Naive B cell (primary cell): ENCODE measurements at regions not wholly inside any gene's neighbourhood (a gene's known extent, or its start where the extent isn't known, plus 50 kb on each side); places are given as distances from the start of the nearest gene placed in this dataset.

ENCODE experiments used
- ATAC-seq, 2 donors: fragments of 150-1000 bp; cut with Tn5 transposase; 2 replicates each; pipeline ENCODE4 v1.10.0; 2021; ENCODE audit warnings: low read depth in 2 of 2, mild to moderate bottlenecking in 2 of 2, moderate library complexity in 2 of 2
- DNase-seq: peaks from one replicate; pipeline ENCODE4 v3.0.0; 2022
- H3K27ac Mint-ChIP-seq, 6 donors: one replicate each; pipeline ENCODE4 v1.8.0; 2020 to 2022; ENCODE audit warnings: mild to moderate bottlenecking in 6 of 6, mixed read lengths in 6 of 6, moderate library complexity in 5 of 6, inconsistent platforms in 2 of 6
- H3K27me3 Mint-ChIP-seq, 3 donors: one replicate each; pipeline ENCODE4 v1.8.0; 2021 to 2022; ENCODE audit warnings: mixed read lengths in 3 of 3, mild to moderate bottlenecking in 1 of 3
- H3K36me3 Mint-ChIP-seq, 2 donors: one replicate each; pipeline ENCODE4 v1.8.0; 2020 to 2022; ENCODE audit warnings: mixed read lengths in 2 of 2, inconsistent platforms in 1 of 2, mild to moderate bottlenecking in 1 of 2
- H3K4me1 Mint-ChIP-seq, 3 donors: one replicate each; pipeline ENCODE4 v1.8.0; 2020 to 2022; ENCODE audit warnings: mixed read lengths in 3 of 3, inconsistent platforms in 1 of 3, mild to moderate bottlenecking in 1 of 3, moderate library complexity in 1 of 3
- H3K4me3 Mint-ChIP-seq, 8 donors: one replicate each; pipeline ENCODE4 v1.8.0; 2020 to 2022; ENCODE audit warnings: mild to moderate bottlenecking in 8 of 8, mixed read lengths in 8 of 8, moderate library complexity in 8 of 8, inconsistent platforms in 2 of 8
- H3K9me3 Mint-ChIP-seq, 7 donors: one replicate each; pipeline ENCODE4 v1.8.0; 2020 to 2022; ENCODE audit warnings: mixed read lengths in 7 of 7, mild to moderate bottlenecking in 5 of 7, inconsistent platforms in 2 of 7, moderate library complexity in 1 of 7

DNA sequence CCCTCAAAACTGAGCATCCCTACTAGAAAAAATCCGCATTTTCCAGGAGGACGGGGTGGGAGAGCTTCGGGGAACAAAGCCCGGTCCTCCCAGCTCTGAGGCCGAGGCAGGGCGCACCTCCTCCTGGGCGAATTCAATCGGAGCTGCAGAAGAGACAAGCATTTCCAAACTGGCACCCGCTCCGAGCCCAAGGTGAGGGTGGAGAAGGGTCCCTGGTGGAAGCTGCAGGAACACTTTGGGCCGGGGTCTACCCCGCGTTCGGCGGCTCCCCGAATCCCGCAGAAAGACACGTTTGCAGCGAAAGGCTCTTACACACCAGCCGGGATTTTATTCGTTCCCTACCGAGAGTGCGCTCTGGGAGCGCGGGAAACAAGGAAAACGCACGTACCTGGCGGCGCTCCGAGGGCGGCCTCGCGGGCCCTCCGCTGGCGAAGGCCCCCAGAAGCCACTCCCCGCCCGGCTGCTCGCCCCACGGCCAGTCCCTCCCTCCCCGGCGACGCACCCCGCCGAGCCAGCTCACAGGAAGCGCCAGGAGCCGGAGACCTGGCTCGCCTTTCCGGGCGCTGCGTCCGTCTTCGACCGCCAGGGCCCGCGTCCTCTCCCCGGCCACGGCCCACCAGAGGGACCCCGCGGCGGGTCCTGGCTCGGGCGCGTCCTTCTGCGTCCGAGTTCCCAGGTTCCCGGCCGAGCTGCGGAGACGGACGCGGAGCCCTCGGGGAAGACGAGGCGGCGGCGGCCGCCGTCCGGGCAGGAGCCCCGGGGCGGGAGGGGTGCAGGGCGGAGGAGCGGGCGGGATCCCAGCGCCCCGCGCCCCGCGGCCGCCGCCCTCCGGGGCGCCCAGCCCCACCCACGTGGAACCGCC lies 49.8 kb upstream of the BAHCC1 start:
- peaks cover 0 to 2% (median 0%) of the 10 kb centered on the region in 7 donors for H3K9me3 Mint-ChIP-seq
- ATAC-seq = peak; percentile 38 to 43

More for the DNA sequence above, 49.8 kb upstream of the BAHCC1 start:
- H3K27ac Mint-ChIP-seq = peak overlapping the region in 2 of 6 donors; percentile 26 to 91
- DNase-seq = peak; percentile 50
- peaks cover 26 to 49% (median 27%) of the 10 kb centered on the region in 3 donors for H3K27me3 Mint-ChIP-seq
- H3K4me1 Mint-ChIP-seq = peaks cover 13 to 25% (median 19%) of the 10 kb centered on the region in 3 donors
- H3K4me3 Mint-ChIP-seq = peak overlapping the region; percentile 71 to 89 (median 80)
- H3K36me3 Mint-ChIP-seq = peaks cover 0 to 3% of the 10 kb centered on the region in 2 donors
